Peyer's patch (tissue), 4 donors: ENCODE measurements at regions not wholly inside any gene's neighbourhood (a gene's known extent, or its start where the extent isn't known, plus 50 kb on each side); places are given as distances from the start of the nearest gene placed in this dataset.
A peak's percentile ranks its signal among the peaks of the same experiment; 100 is the strongest.

Source experiments
- DNase-seq, 3 donors: peaks; one replicate each; pipeline ENCODE4 v3.0.0-alpha.2; 2017 to 2019
- H3K27ac ChIP-seq, 4 donors: fragments of 200-600 bp; sonication (generic); one replicate each; pipeline ENCODE4 v1.5.1; 2016 to 2019
- H3K27me3 ChIP-seq, 2 donors: fragments of 200-600 bp; sonication (generic); one replicate each; pipeline ENCODE4 v1.5.1; 2019
- H3K36me3 ChIP-seq, 3 donors: fragments of 200-600 bp; sonication (generic); one replicate each; pipeline ENCODE4 v1.5.1; 2016 to 2019
- H3K4me1 ChIP-seq, 4 donors: fragments of 200-600 bp; sonication (generic); one replicate each; pipeline ENCODE4 v1.5.1; 2016 to 2019
- H3K4me3 ChIP-seq, 4 donors: fragments of 200-600 bp; sonication (generic); 1 replicate in 3 of 4; 2 replicates in 1 of 4; pipeline ENCODE4 v1.5.1; 2016 to 2019; ENCODE audit warnings: mild to moderate bottlenecking in 1 of 4
- H3K9me3 ChIP-seq, 4 donors: fragments of 200-600 bp; sonication (generic); one replicate each; pipeline ENCODE4 v1.5.1; 2016 to 2019; ENCODE audit warnings: mild to moderate bottlenecking in 1 of 4
- CTCF ChIP-seq, 6 experiments: fragments of 450-650 bp in 4 of 6; fragments of 200-600 bp in 2 of 6; sonication (generic) in 1 of 6; IDR thresholded peaks; one replicate each; pipeline ENCODE4 v1.5.1; 2017 to 2019; ENCODE audit warnings: antibody characterized with exemption in 6 of 6, mild to moderate bottlenecking in 3 of 6, moderate library complexity in 1 of 6
- POLR2A ChIP-seq, 2 donors: fragments of 450-650 bp; IDR thresholded peaks; one replicate each; pipeline ENCODE4 v1.5.1; 2017; ENCODE audit warnings: antibody characterized with exemption in 2 of 2, mild to moderate bottlenecking in 2 of 2, moderate library complexity in 2 of 2

DNA sequence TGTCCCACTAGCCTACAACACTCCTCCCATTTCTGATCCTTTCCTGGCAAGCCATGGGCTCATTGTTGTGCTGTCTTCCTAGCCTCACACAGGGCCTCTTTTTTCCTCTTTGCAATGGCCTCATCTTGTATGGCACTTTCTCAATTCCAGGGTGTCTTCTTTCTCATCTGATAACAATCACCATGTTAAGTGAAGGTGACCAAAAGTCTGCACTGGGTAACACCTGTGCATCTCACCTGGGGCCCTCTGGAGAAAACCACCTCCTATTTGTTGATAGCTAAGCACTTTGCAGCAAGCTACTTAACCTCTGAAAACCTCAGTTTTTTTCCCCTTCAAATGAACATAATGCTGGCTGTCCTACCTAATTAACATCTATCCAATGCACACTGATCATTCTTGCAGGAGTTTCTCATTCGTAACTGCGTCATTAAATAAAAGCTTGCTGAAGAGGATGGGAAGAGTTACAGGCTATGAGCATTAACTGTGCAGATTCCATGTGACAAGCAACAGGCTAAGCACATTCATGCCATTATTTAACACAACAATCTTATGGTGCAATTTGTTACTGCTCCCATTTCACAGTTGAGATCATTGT lies 60.1 kb upstream of the STK32A start:
- H3K36me3 ChIP-seq: no peaks in the 10 kb centered on the region
- H3K27me3 ChIP-seq: no peaks in the 10 kb centered on the region
- no peak overlapping the region for H3K4me3 ChIP-seq
- no peak for TF ChIP-seq CTCF (IDR thresholded peaks at IDR 0.05)
- no peak for TF ChIP-seq POLR2A (IDR thresholded peaks at IDR 0.05)
- peak overlapping the region in 2 of 4 donors; percentile 70 to 83 for H3K27ac ChIP-seq
- DNase-seq: no peak
- H3K4me1 ChIP-seq: peaks cover 0 to 21% (median 0%) of the 10 kb centered on the region in 4 donors
- H3K9me3 ChIP-seq: no peaks in the 10 kb centered on the region

DNA sequence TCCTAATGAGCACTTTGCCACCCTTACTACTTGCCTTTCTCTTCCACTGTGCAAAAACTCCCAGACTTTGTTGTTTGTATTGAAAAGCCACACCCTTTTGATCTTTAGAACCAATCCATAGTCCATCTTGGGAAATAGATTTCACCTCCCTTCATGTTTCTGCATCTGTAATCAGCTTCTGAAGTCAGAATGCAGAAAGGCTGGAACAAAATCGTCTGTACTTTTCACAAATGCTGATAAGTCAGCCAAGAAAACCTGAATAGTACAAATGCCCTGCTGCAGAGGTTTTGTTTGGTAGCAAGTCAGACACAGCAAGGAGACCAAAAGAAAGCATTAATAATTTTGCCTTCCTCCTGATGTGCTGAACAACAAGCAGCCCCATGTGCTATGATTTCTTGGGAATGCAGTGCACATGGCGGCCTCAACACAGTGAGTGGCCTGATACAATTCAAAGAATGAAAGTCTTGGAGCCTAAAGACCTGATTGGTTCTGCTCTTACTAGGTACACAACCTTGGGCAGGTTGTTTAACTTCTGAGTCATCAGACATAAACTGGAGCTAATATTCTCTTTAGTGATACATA lies 59.2 kb upstream of the STK32A start:
- Histone ChIP-seq H3K4me1 (peaks cover 0 to 21% (median 0%) of the 10 kb centered on the region in 4 donors), H3K4me3 (no peak overlapping the region), H3K27me3 (no peaks in the 10 kb centered on the region), H3K27ac (peak overlapping the region in 3 of 4 donors; percentile 4 to 83 (median 70)), H3K36me3 (no peaks in the 10 kb centered on the region), H3K9me3 (no peaks in the 10 kb centered on the region)
- DNase-seq: no peak
- TF ChIP-seq POLR2A (IDR thresholded peaks at IDR 0.05) (no peak), CTCF (IDR thresholded peaks at IDR 0.05) (peak in 2 of 6 experiments; percentile 7 to 12)

GRCh38 chr5:147176422-147176821 lies 58.4 kb upstream of the STK32A start:
- DNase-seq: no peak
- TF ChIP-seq POLR2A (IDR thresholded peaks at IDR 0.05): no peak
- TF ChIP-seq CTCF (IDR thresholded peaks at IDR 0.05): no peak
- H3K36me3 ChIP-seq: no peaks in the 10 kb centered on the region
- H3K4me1 ChIP-seq: peaks cover 0 to 21% (median 0%) of the 10 kb centered on the region in 4 donors
- H3K27me3 ChIP-seq: no peaks in the 10 kb centered on the region
- peak overlapping the region in 3 of 4 donors; percentile 4 to 83 (median 70) for H3K27ac ChIP-seq
- H3K4me3 ChIP-seq: no peak overlapping the region
- no peaks in the 10 kb centered on the region for H3K9me3 ChIP-seq

DNA sequence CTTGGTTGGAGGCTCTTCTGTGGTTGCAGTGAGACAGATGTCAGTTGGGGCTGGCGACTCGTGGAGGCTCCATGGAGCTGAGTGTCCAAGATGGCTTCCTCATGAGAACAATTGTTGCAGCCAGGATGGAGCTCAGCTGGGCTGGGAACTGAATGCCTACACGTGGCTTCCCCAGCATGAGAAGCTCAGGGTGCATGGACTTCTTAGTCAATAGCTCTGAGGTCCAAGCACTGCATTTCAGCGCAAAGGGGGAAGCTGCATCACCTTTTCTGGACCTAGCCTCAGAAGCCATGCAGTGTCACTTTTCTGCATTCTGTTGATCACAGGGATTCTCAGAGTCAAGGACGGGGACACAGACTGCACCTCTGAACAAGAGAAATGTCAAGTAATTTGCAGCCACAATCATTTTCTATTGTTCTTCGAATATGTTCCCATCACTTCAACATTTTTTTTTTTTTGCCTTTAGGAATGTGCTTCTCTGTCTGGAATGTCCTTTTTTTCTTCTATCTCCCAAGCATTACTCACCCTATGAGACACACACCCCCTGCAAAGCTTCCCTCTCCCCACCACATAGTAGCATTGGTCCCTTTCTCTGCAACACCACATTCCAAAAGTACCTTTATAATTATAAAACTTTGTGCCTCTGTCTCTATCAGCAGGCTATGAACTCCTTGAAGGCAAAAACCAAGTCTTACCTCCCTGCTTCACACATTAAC lies 57.5 kb upstream of the STK32A start:
- H3K9me3 ChIP-seq: no peaks in the 10 kb centered on the region
- no peak for TF ChIP-seq POLR2A (IDR thresholded peaks at IDR 0.05)
- no peak for TF ChIP-seq CTCF (IDR thresholded peaks at IDR 0.05)
- H3K4me3 ChIP-seq: no peak overlapping the region
- no peaks in the 10 kb centered on the region for H3K36me3 ChIP-seq
- H3K27ac ChIP-seq: peak overlapping the region in 1 of 4 donors; percentile 83
- H3K4me1 ChIP-seq: peaks cover 0 to 21% (median 0%) of the 10 kb centered on the region in 4 donors
- DNase-seq: no peak
- H3K27me3 ChIP-seq: no peaks in the 10 kb centered on the region

- no peak for TF ChIP-seq CTCF (IDR thresholded peaks at IDR 0.05)
- no peak for TF ChIP-seq POLR2A (IDR thresholded peaks at IDR 0.05)
- H3K27me3 ChIP-seq: no peaks in the 10 kb centered on the region
- H3K27ac ChIP-seq: no peak overlapping the region
- H3K4me3 ChIP-seq: no peak overlapping the region
- no peak for DNase-seq
- no peaks in the 10 kb centered on the region for H3K36me3 ChIP-seq
- peaks cover 0 to 18% (median 0%) of the 10 kb centered on the region in 4 donors for H3K4me1 ChIP-seq
- no peaks in the 10 kb centered on the region for H3K9me3 ChIP-seq
These were observed 55.2 kb upstream of the STK32A start for GRCh38 chr5:147179562-147180147.
